Nephron (organoid): ENCODE measurements at regions not wholly inside any gene's neighbourhood (a gene's known extent, or its start where the extent isn't known, plus 50 kb on each side); places are given as distances from the start of the nearest gene placed in this dataset.

Experiments
- H3K27ac Mint-ChIP-seq, 3 experiments: 2 replicates each; pipeline ENCODE4 v1.8.0; 2020; ENCODE audit warnings: mixed read lengths in 3 of 3, mild to moderate bottlenecking in 2 of 3, moderate library complexity in 1 of 3
- H3K27me3 Mint-ChIP-seq: 2 replicates; pipeline ENCODE4 v1.8.0; 2021; ENCODE audit warnings: low read depth, mild to moderate bottlenecking, moderate library complexity, mixed read lengths
- H3K36me3 Mint-ChIP-seq: 2 replicates; pipeline ENCODE4 v1.8.0; 2020; ENCODE audit warnings: low read depth, mixed read lengths
- H3K4me1 Mint-ChIP-seq: 2 replicates; pipeline ENCODE4 v1.8.0; 2020; ENCODE audit warnings: mixed read lengths
- H3K4me3 Mint-ChIP-seq, 3 experiments: 2 replicates each; pipeline ENCODE4 v1.8.0; 2020; ENCODE audit warnings: mild to moderate bottlenecking in 3 of 3, mixed read lengths in 3 of 3, moderate library complexity in 2 of 3
- H3K9me3 Mint-ChIP-seq: 2 replicates; pipeline ENCODE4 v1.8.0; 2020; ENCODE audit warnings: mixed read lengths
- CTCF ChIP-seq, 3 experiments: fragments of 200-600 bp; sonication (generic); IDR thresholded peaks; one replicate each; pipeline ENCODE4 v1.5.0; 2021; ENCODE audit warnings: antibody characterized with exemption in 3 of 3; ENCODE audit not compliant: unreplicated experiment in 3 of 3

GRCh38 chr2:219998107-219998506 lies 370.7 kb downstream of the SLC4A3 start:
- no peaks in the 10 kb centered on the region for H3K36me3 Mint-ChIP-seq
- TF ChIP-seq CTCF (IDR thresholded peaks at IDR 0.05; ENCODE audit: unreplicated experiment in 3 of 3) = peak in 1 of 3 experiments; percentile 24
- H3K4me3 Mint-ChIP-seq = no peak overlapping the region
- H3K4me1 Mint-ChIP-seq = peaks cover 47% of the 10 kb centered on the region
- no peaks in the 10 kb centered on the region for H3K27me3 Mint-ChIP-seq
- no peaks in the 10 kb centered on the region for H3K9me3 Mint-ChIP-seq
- H3K27ac Mint-ChIP-seq = no peak overlapping the region

GRCh38 chr2:219998714-219999227 lies 371.3 kb downstream of the SLC4A3 start:
- Mint-ChIP-seq H3K27ac (no peak overlapping the region), H3K4me1 (peaks cover 47% of the 10 kb centered on the region), H3K36me3 (no peaks in the 10 kb centered on the region), H3K27me3 (no peaks in the 10 kb centered on the region), H3K9me3 (no peaks in the 10 kb centered on the region), H3K4me3 (no peak overlapping the region)
- TF ChIP-seq CTCF (IDR thresholded peaks at IDR 0.05; ENCODE audit: unreplicated experiment in 3 of 3) = no peak

- H3K36me3 Mint-ChIP-seq = no peaks in the 10 kb centered on the region
- H3K27me3 Mint-ChIP-seq = peaks cover 5% of the 10 kb centered on the region
- H3K9me3 Mint-ChIP-seq = no peaks in the 10 kb centered on the region
- no peak for TF ChIP-seq CTCF (IDR thresholded peaks at IDR 0.05; ENCODE audit: unreplicated experiment in 3 of 3)
- H3K4me3 Mint-ChIP-seq = no peak overlapping the region
- no peak overlapping the region for H3K27ac Mint-ChIP-seq
- peaks cover 47% of the 10 kb centered on the region for H3K4me1 Mint-ChIP-seq
Observed at GRCh38 chr2:220000080-220000479, 372.6 kb downstream of the SLC4A3 start.

- no peak for TF ChIP-seq CTCF (IDR thresholded peaks at IDR 0.05; ENCODE audit: unreplicated experiment in 3 of 3)
- no peak overlapping the region for H3K27ac Mint-ChIP-seq
- H3K4me1 Mint-ChIP-seq = peaks cover 43% of the 10 kb centered on the region
- H3K36me3 Mint-ChIP-seq = no peaks in the 10 kb centered on the region
- no peak overlapping the region for H3K4me3 Mint-ChIP-seq
- H3K27me3 Mint-ChIP-seq = peaks cover 5% of the 10 kb centered on the region
- no peaks in the 10 kb centered on the region for H3K9me3 Mint-ChIP-seq
Observed at GRCh38 chr2:220000586-220000985, 373.2 kb downstream of the SLC4A3 start.

GRCh38 chr2:220001751-220002150 lies 374.3 kb downstream of the SLC4A3 start:
- TF ChIP-seq CTCF (IDR thresholded peaks at IDR 0.05; ENCODE audit: unreplicated experiment in 3 of 3) = no peak
- peak overlapping the region in 1 of 3 experiments; percentile 65 for H3K27ac Mint-ChIP-seq
- H3K36me3 Mint-ChIP-seq = no peaks in the 10 kb centered on the region
- peaks cover 5% of the 10 kb centered on the region for H3K27me3 Mint-ChIP-seq
- H3K9me3 Mint-ChIP-seq = no peaks in the 10 kb centered on the region
- H3K4me3 Mint-ChIP-seq = no peak overlapping the region
- H3K4me1 Mint-ChIP-seq = peaks cover 38% of the 10 kb centered on the region

GRCh38 chr2:220002251-220002650 lies 374.8 kb downstream of the SLC4A3 start:
- H3K36me3 Mint-ChIP-seq = no peaks in the 10 kb centered on the region

More at GRCh38 chr2:220002251-220002650, 374.8 kb downstream of the SLC4A3 start:
- no peak overlapping the region for H3K4me3 Mint-ChIP-seq
- H3K4me1 Mint-ChIP-seq = peaks cover 38% of the 10 kb centered on the region
- TF ChIP-seq CTCF (IDR thresholded peaks at IDR 0.05; ENCODE audit: unreplicated experiment in 3 of 3) = no peak
- H3K27me3 Mint-ChIP-seq = peaks cover 5% of the 10 kb centered on the region
- peak overlapping the region in 2 of 3 experiments; percentile 28 to 37 for H3K27ac Mint-ChIP-seq
- no peaks in the 10 kb centered on the region for H3K9me3 Mint-ChIP-seq
